SK-N-MC (cell line): ENCODE measurements at regions not wholly inside any gene's neighbourhood (a gene's known extent, or its start where the extent isn't known, plus 50 kb on each side); places are given as distances from the start of the nearest gene placed in this dataset.

Experiments used
- EZH2 ChIP-seq: fragments of 200-600 bp; sonication (generic); IDR thresholded peaks from one replicate; pipeline ENCODE4 v1.6.1; 2017; ENCODE audit warnings: antibody characterized with exemption
- FOXP2 ChIP-seq: optimal IDR thresholded peaks from 2 replicates; pipeline ENCODE3; 2011; ENCODE audit warnings: mild to moderate bottlenecking, moderate library complexity; ENCODE audit not compliant: insufficient read depth; ENCODE audit errors: extremely low read length, control extremely low read depth
- POLR2AphosphoS5 ChIP-seq: IDR thresholded peaks from 2 replicates; pipeline ENCODE4 v1.6.1; 2012; ENCODE audit warnings: mild to moderate bottlenecking, low read depth, low read length, borderline replicate concordance

DNA sequence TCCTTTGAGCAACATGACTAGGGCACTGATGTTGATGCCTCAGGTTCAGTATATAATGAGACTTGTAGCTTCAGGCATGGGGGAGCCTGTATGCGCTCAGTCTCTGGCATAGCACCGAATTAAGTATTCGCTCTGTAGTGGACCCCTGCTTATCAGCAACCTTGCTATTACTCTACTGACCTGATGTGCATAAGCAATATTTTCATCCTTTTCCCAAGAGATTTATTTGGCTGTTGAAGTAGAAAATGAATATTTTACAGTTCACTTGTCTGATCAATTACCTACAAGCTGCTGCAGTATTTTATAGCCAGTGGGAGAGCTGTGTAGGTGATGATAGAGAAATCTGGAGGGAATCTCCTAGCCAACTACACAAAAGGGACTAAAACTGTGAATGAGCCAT, 781.6 kb upstream of the PHF14 start:
- TF ChIP-seq EZH2 (no peak), POLR2AphosphoS5 (no peak), FOXP2 (no peak)
